DLD1 (cell line): ENCODE measurements at regions not wholly inside any gene's neighbourhood (a gene's known extent, or its start where the extent isn't known, plus 50 kb on each side); places are given as distances from the start of the nearest gene placed in this dataset.
"Not testable (repeated sequence)": the region's sequence is repeated elsewhere in the genome, so short reads cannot be mapped to it uniquely, and the experiment has no call there.

ENCODE experiments used
- in situ Hi-C: cut with HindIII; loops from 2 replicates; pipeline ENCODE4 v1.10.0; 2017; ENCODE audit warnings: low sequenced_read_pairs

- in situ Hi-C loops: no loop called here
Measured at GRCh38 chr12:131464081-131464480, 246.8 kb upstream of the SFSWAP start.

- in situ Hi-C loops: no loop called here
Measured at GRCh38 chr12:131466306-131466705, 244.6 kb upstream of the SFSWAP start.

- in situ Hi-C loops: no loop called here
Measured at GRCh38 chr12:131466932-131467331, 244.0 kb upstream of the SFSWAP start.

- in situ Hi-C loops: no loop called here
Measured at GRCh38 chr12:131468206-131468605, 242.7 kb upstream of the SFSWAP start.

- in situ Hi-C loops: not testable (repeated sequence)
Measured at GRCh38 chr12:131469945-131470344, 240.9 kb upstream of the SFSWAP start.

GRCh38 chr12:131471271-131471905 lies 239.5 kb upstream of the SFSWAP start:
- in situ Hi-C loops: no loop called here

- in situ Hi-C loops: no loop called here
Measured at GRCh38 chr12:131471946-131472732, 238.8 kb upstream of the SFSWAP start.

GRCh38 chr12:131473261-131473660 lies 237.6 kb upstream of the SFSWAP start:
- in situ Hi-C loops: no loop called here

GRCh38 chr12:131473741-131474709 lies 236.9 kb upstream of the SFSWAP start:
- in situ Hi-C loops: no loop called here

- in situ Hi-C loops: not testable (repeated sequence)
Measured at GRCh38 chr12:131475012-131475411, 235.9 kb upstream of the SFSWAP start.

GRCh38 chr12:131477613-131478012 lies 233.3 kb upstream of the SFSWAP start:
- in situ Hi-C loops: no loop called here

GRCh38 chr12:131478468-131478867 lies 232.4 kb upstream of the SFSWAP start:
- in situ Hi-C loops: no loop called here

- in situ Hi-C loops: no loop called here
Measured at GRCh38 chr12:131482199-131482598, 228.7 kb upstream of the SFSWAP start.

- in situ Hi-C loops: no loop called here
Measured at GRCh38 chr12:131482686-131483085, 228.2 kb upstream of the SFSWAP start.

- in situ Hi-C loops: no loop called here
Measured at GRCh38 chr12:131486451-131487230, 224.2 kb upstream of the SFSWAP start.

- in situ Hi-C loops: no loop called here
Measured at GRCh38 chr12:131487388-131488124, 223.3 kb upstream of the SFSWAP start.

- in situ Hi-C loops: no loop called here
Measured at GRCh38 chr12:131489718-131490117, 221.2 kb upstream of the SFSWAP start.

- in situ Hi-C loops: no loop called here
Measured at GRCh38 chr12:131491155-131491554, 219.7 kb upstream of the SFSWAP start.

GRCh38 chr12:131491916-131492490 lies 218.9 kb upstream of the SFSWAP start:
- in situ Hi-C loops: no loop called here
